Erythroblast (primary cell): ENCODE measurements at regions not wholly inside any gene's neighbourhood (a gene's known extent, or its start where the extent isn't known, plus 50 kb on each side); places are given as distances from the start of the nearest gene placed in this dataset.

Source experiments
- GATA1 ChIP-seq: IDR thresholded peaks from 2 replicates; pipeline ENCODE4 v1.6.1; 2011; ENCODE audit warnings: low read depth, mild to moderate bottlenecking, control low read depth, low read length, moderate library complexity
- POLR2A ChIP-seq: IDR thresholded peaks from 2 replicates; pipeline ENCODE4 v1.6.1; 2011; ENCODE audit warnings: mild to moderate bottlenecking, low read length

DNA sequence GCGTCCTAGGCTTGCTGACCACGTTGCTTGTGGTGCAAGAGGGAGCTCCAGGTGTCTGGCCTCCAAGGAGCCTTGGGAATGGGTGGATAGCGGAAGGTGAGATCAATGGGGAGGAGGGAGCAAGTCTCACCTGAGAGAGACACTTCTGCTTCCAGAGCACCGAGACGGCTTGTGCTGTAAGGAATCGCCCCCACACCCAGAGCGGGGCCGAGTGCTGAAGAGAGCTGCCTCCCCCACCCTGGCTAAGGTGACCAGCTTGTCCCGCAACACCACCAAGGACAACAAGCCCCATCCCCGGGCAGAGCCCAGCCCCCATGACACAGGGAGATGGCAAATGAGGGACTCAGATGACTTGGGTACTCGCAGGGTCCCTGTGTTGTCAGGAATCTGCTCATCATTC, 485.6 kb downstream of the NPHP4 start:
- TF ChIP-seq POLR2A (no peak), GATA1 (no peak)
